ENCODE measurements at regions not wholly inside any gene's neighbourhood (a gene's known extent, or its start where the extent isn't known, plus 50 kb on each side); places are given as distances from the start of the nearest gene placed in this dataset.

- TF ChIP-seq, protein P1, sequence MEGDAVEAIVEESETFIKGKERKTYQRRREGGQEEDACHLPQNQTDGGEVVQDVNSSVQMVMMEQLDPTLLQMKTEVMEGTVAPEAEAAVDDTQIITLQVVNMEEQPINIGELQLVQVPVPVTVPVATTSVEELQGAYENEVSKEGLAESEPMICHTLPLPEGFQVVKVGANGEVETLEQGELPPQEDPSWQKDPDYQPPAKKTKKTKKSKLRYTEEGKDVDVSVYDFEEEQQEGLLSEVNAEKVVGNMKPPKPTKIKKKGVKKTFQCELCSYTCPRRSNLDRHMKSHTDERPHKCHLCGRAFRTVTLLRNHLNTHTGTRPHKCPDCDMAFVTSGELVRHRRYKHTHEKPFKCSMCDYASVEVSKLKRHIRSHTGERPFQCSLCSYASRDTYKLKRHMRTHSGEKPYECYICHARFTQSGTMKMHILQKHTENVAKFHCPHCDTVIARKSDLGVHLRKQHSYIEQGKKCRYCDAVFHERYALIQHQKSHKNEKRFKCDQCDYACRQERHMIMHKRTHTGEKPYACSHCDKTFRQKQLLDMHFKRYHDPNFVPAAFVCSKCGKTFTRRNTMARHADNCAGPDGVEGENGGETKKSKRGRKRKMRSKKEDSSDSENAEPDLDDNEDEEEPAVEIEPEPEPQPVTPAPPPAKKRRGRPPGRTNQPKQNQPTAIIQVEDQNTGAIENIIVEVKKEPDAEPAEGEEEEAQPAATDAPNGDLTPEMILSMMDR (IDR thresholded peaks at IDR 0.05; ENCODE audit: low read depth, low read length) = no peak
- no peak for TF ChIP-seq EZH2phosphoT487 (IDR thresholded peaks at IDR 0.05; ENCODE audit: low read depth)
Observed at GRCh38 chrY:21394116-21394515, 117.0 kb upstream of the RBMY1B start.

Data from OCI-LY3 (cell line).